Endothelial cell (in vitro differentiated cells): ENCODE measurements at regions not wholly inside any gene's neighbourhood (a gene's known extent, or its start where the extent isn't known, plus 50 kb on each side); places are given as distances from the start of the nearest gene placed in this dataset.

ENCODE experiments used
- DNase-seq: peaks from one replicate; pipeline ENCODE4 v3.0.0; 2021; ENCODE audit warnings: low spot score
- H3K27ac Mint-ChIP-seq: one replicate; pipeline ENCODE4 v1.8.0; 2021; ENCODE audit warnings: mixed read lengths, inconsistent platforms; ENCODE audit not compliant: unreplicated experiment
- H3K27me3 Mint-ChIP-seq: one replicate; pipeline ENCODE4 v1.8.0; 2021; ENCODE audit warnings: mild to moderate bottlenecking, moderate library complexity, mixed read lengths, inconsistent platforms; ENCODE audit not compliant: unreplicated experiment
- H3K36me3 Mint-ChIP-seq: one replicate; pipeline ENCODE4 v1.8.0; 2021; ENCODE audit warnings: mild to moderate bottlenecking, low read depth, mixed read lengths, inconsistent platforms; ENCODE audit not compliant: unreplicated experiment
- H3K4me1 Mint-ChIP-seq: one replicate; pipeline ENCODE4 v1.8.0; 2021; ENCODE audit warnings: mild to moderate bottlenecking, mixed read lengths, inconsistent platforms; ENCODE audit not compliant: unreplicated experiment
- H3K4me3 Mint-ChIP-seq: one replicate; pipeline ENCODE4 v1.8.0; 2021; ENCODE audit warnings: mild to moderate bottlenecking, mixed read lengths, inconsistent platforms; ENCODE audit not compliant: unreplicated experiment
- H3K9me3 Mint-ChIP-seq: one replicate; pipeline ENCODE4 v1.8.0; 2021; ENCODE audit warnings: mixed read lengths, inconsistent platforms; ENCODE audit not compliant: unreplicated experiment
- CTCF ChIP-seq: fragments of 200-600 bp; sonication (generic); IDR thresholded peaks from one replicate; pipeline ENCODE4 v1.5.0; 2021; ENCODE audit warnings: antibody characterized with exemption; ENCODE audit not compliant: unreplicated experiment

- no peaks in the 10 kb centered on the region for H3K9me3 Mint-ChIP-seq
- no peaks in the 10 kb centered on the region for H3K36me3 Mint-ChIP-seq
- no peaks in the 10 kb centered on the region for H3K27me3 Mint-ChIP-seq
- H3K4me3 Mint-ChIP-seq: no peak overlapping the region
- no peak overlapping the region for H3K27ac Mint-ChIP-seq
- no peak for DNase-seq
- TF ChIP-seq CTCF: no peak
- H3K4me1 Mint-ChIP-seq: no peaks in the 10 kb centered on the region
Observed at GRCh38 chr3:25015599-25015998, 412.5 kb upstream of the RARB start.

- Mint-ChIP-seq H3K27ac (no peak overlapping the region), H3K9me3 (no peaks in the 10 kb centered on the region), H3K4me3 (no peak overlapping the region), H3K4me1 (peaks cover 2% of the 10 kb centered on the region), H3K27me3 (no peaks in the 10 kb centered on the region), H3K36me3 (no peaks in the 10 kb centered on the region)
- no peak for DNase-seq
- TF ChIP-seq CTCF: no peak
Observed at GRCh38 chr3:25018909-25019308, 409.2 kb upstream of the RARB start.

GRCh38 chr3:25019506-25019905 is 408.6 kb upstream of the RARB start:
- H3K27me3 Mint-ChIP-seq: no peaks in the 10 kb centered on the region
- no peaks in the 10 kb centered on the region for H3K9me3 Mint-ChIP-seq
- DNase-seq: no peak
- H3K4me1 Mint-ChIP-seq: peaks cover 2% of the 10 kb centered on the region
- H3K27ac Mint-ChIP-seq: no peak overlapping the region
- H3K4me3 Mint-ChIP-seq: no peak overlapping the region
- no peak for TF ChIP-seq CTCF
- no peaks in the 10 kb centered on the region for H3K36me3 Mint-ChIP-seq

- no peak overlapping the region for H3K27ac Mint-ChIP-seq
- DNase-seq: no peak
- H3K4me3 Mint-ChIP-seq: no peak overlapping the region
- H3K4me1 Mint-ChIP-seq: peaks cover 2% of the 10 kb centered on the region
- peak; percentile 28 for TF ChIP-seq CTCF
- H3K36me3 Mint-ChIP-seq: no peaks in the 10 kb centered on the region
- no peaks in the 10 kb centered on the region for H3K27me3 Mint-ChIP-seq
- H3K9me3 Mint-ChIP-seq: no peaks in the 10 kb centered on the region
Observed at GRCh38 chr3:25021816-25022215, 406.2 kb upstream of the RARB start.

GRCh38 chr3:25023876-25024275 is 404.2 kb upstream of the RARB start:
- H3K9me3 Mint-ChIP-seq: no peaks in the 10 kb centered on the region
- H3K36me3 Mint-ChIP-seq: no peaks in the 10 kb centered on the region
- TF ChIP-seq CTCF: no peak
- no peak for DNase-seq
- peaks cover 3% of the 10 kb centered on the region for H3K4me1 Mint-ChIP-seq
- H3K27me3 Mint-ChIP-seq: no peaks in the 10 kb centered on the region
- no peak overlapping the region for H3K27ac Mint-ChIP-seq
- no peak overlapping the region for H3K4me3 Mint-ChIP-seq
